ENCODE measurements at regions not wholly inside any gene's neighbourhood (a gene's known extent, or its start where the extent isn't known, plus 50 kb on each side); places are given as distances from the start of the nearest gene placed in this dataset.

DNA sequence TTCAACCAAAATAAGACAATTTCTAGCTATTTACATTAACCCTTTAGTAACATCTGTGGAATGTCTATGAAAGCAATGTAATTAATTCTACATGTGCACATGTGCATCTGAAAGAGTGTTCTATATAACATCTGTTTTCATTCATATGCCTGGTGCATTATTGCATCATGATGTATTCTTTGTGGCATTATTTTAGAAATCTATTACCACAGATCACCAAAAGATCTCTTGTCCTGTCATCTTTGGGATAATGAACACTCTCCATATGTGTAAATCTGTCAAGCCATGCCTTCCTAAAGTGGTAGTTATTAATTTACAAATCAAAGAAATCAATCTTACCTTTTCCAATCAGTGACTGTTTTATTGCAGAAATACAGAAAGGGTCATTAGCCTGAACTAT is 86.9 kb downstream of the TRIB2 start:
- TF ChIP-seq, protein P1, sequence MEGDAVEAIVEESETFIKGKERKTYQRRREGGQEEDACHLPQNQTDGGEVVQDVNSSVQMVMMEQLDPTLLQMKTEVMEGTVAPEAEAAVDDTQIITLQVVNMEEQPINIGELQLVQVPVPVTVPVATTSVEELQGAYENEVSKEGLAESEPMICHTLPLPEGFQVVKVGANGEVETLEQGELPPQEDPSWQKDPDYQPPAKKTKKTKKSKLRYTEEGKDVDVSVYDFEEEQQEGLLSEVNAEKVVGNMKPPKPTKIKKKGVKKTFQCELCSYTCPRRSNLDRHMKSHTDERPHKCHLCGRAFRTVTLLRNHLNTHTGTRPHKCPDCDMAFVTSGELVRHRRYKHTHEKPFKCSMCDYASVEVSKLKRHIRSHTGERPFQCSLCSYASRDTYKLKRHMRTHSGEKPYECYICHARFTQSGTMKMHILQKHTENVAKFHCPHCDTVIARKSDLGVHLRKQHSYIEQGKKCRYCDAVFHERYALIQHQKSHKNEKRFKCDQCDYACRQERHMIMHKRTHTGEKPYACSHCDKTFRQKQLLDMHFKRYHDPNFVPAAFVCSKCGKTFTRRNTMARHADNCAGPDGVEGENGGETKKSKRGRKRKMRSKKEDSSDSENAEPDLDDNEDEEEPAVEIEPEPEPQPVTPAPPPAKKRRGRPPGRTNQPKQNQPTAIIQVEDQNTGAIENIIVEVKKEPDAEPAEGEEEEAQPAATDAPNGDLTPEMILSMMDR (conservative IDR thresholded peaks at IDR 0.05; ENCODE audit: low read length) = no peak
- no peak for TF ChIP-seq EZH2phosphoT487 (IDR thresholded peaks at IDR 0.05; ENCODE audit: borderline replicate concordance, low read depth, low read length)
